WTC11 (cell line): ENCODE measurements at regions not wholly inside any gene's neighbourhood (a gene's known extent, or its start where the extent isn't known, plus 50 kb on each side); places are given as distances from the start of the nearest gene placed in this dataset.
A peak's percentile ranks its signal among the peaks of the same experiment; 100 is the strongest.

ENCODE experiments used
- ATAC-seq: fragments of 200-7000 bp; cut with Tn5 transposase; 2 replicates; pipeline ENCODE4 v1.10.0; 2021; ENCODE audit warnings: mild to moderate bottlenecking, moderate library complexity
- CTCF ChIA-PET: fragments of 300-600 bp; sonication (Branson Sonifier 250); formaldehyde crosslinking; loops from one replicate; lab custom pipeline; 2021; ENCODE audit warnings: antibody characterized with exemption; lab: Charles Lee
- POLR2A ChIA-PET: fragments of 350-600 bp; sonication (Branson Sonifier 250); formaldehyde crosslinking; loops from one replicate; lab custom pipeline; 2021; ENCODE audit warnings: antibody characterized with exemption; lab: Charles Lee
- DNase-seq: peaks from one replicate; pipeline ENCODE4 v3.0.0; 2021; ENCODE audit warnings: low spot score
- H3K27ac Mint-ChIP-seq: 2 replicates; pipeline ENCODE4 v1.8.0; 2021; ENCODE audit warnings: mixed read lengths
- H3K27me3 Mint-ChIP-seq: 2 replicates; pipeline ENCODE4 v1.8.0; 2021; ENCODE audit warnings: low read depth, mild to moderate bottlenecking, moderate library complexity, mixed read lengths
- H3K36me3 Mint-ChIP-seq: 2 replicates; pipeline ENCODE4 v1.8.0; 2021; ENCODE audit warnings: mixed read lengths
- H3K4me1 Mint-ChIP-seq: 2 replicates; pipeline ENCODE4 v1.8.0; 2022; ENCODE audit warnings: mixed read lengths
- H3K4me3 Mint-ChIP-seq: 2 replicates; pipeline ENCODE4 v1.8.0; 2021; ENCODE audit warnings: mild to moderate bottlenecking, moderate library complexity, mixed read lengths
- H3K9me3 Mint-ChIP-seq: 2 replicates; pipeline ENCODE4 v1.8.0; 2021; ENCODE audit warnings: mixed read lengths
- CREB1 ChIP-seq: sonication (generic); formaldehyde crosslinking; IDR thresholded peaks from 2 replicates; pipeline ENCODE4 v1.8.0; 2023; ENCODE audit warnings: mild to moderate bottlenecking, missing genetic modification reagents
- FOXK1 ChIP-seq: sonication (generic); formaldehyde crosslinking; IDR thresholded peaks from 2 replicates; pipeline ENCODE4 v1.8.0; 2022; ENCODE audit warnings: mild to moderate bottlenecking, moderate library complexity, missing genetic modification reagents
- NR1H2 ChIP-seq: sonication (generic); formaldehyde crosslinking; IDR thresholded peaks from 2 replicates; pipeline ENCODE4 v1.9.0; 2021; ENCODE audit warnings: mild to moderate bottlenecking, moderate library complexity, missing genetic modification reagents
- SOX15 ChIP-seq: fragments of 250-450 bp; sonication (Bioruptor Pico); IDR thresholded peaks from 2 replicates; pipeline ENCODE4 v1.9.0; 2021; ENCODE audit warnings: mild to moderate bottlenecking
- TCF7 ChIP-seq: sonication (generic); formaldehyde crosslinking; IDR thresholded peaks from 2 replicates; pipeline ENCODE4 v1.8.0; 2022; ENCODE audit warnings: mild to moderate bottlenecking, low read depth, missing genetic modification reagents, moderate library complexity
- ZNF232 ChIP-seq: sonication (generic); formaldehyde crosslinking; IDR thresholded peaks from 2 replicates; pipeline ENCODE4 v1.8.0; 2022; ENCODE audit warnings: mild to moderate bottlenecking, missing genetic modification reagents
- TF ChIP-seq, protein P1 (sequence below): fragments of 250-450 bp; sonication (Bioruptor Pico); IDR thresholded peaks from 2 replicates; pipeline ENCODE4 v1.9.0; 2021; ENCODE audit warnings: moderate library complexity, mild to moderate bottlenecking, inconsistent platforms, borderline replicate concordance
- TF ChIP-seq, protein P2 (sequence below): sonication (generic); formaldehyde crosslinking; IDR thresholded peaks from 2 replicates; pipeline ENCODE4 v1.8.1; 2022; ENCODE audit warnings: mild to moderate bottlenecking, missing genetic modification reagents, moderate library complexity, borderline replicate concordance
- TF ChIP-seq, protein P3 (sequence below): sonication (generic); formaldehyde crosslinking; IDR thresholded peaks from 2 replicates; pipeline ENCODE4 v1.8.1; 2022; ENCODE audit warnings: low read depth, missing genetic modification reagents, borderline replicate concordance
- TF ChIP-seq, protein P4 (sequence below): sonication (generic); formaldehyde crosslinking; IDR thresholded peaks from 2 replicates; pipeline ENCODE4 v1.8.0; 2022; ENCODE audit warnings: mild to moderate bottlenecking, missing genetic modification reagents
- TF ChIP-seq, protein P5 (sequence below): fragments of 250-450 bp; sonication (Bioruptor Pico); IDR thresholded peaks from 2 replicates; pipeline ENCODE4 v1.9.0; 2021; ENCODE audit warnings: mild to moderate bottlenecking
- TF ChIP-seq, protein P6 (sequence below): sonication (generic); formaldehyde crosslinking; IDR thresholded peaks from 2 replicates; pipeline ENCODE4 v1.8.0; 2023; ENCODE audit warnings: mild to moderate bottlenecking, missing genetic modification reagents
- TF ChIP-seq, protein P7 (sequence below): sonication (generic); formaldehyde crosslinking; IDR thresholded peaks from 2 replicates; pipeline ENCODE4 v1.8.1; 2022; ENCODE audit warnings: missing genetic modification reagents, borderline replicate concordance
- TF ChIP-seq, protein P8 (sequence below): sonication (generic); formaldehyde crosslinking; IDR thresholded peaks from 2 replicates; pipeline ENCODE4 v1.8.1; 2023; ENCODE audit warnings: mild to moderate bottlenecking, missing genetic modification reagents

DNA sequence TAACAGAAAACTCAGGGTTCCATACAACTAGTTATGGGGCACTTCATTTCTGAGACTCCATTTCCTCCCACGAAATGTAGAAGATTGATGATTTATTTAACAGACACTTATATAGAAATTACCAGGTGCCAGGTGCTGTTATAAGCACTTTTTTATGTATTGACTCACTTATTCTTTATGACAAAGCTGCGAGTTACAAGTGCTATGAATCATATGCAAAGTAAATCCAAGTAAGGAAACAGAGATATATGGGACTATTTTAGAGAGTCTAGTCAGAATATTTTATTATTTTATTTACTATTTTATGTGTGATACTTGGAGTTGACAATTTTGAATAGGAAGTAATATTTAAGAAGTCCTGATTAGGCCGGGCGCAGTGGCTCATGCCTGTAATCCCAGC, 822.8 kb upstream of the C9orf72 start:
- DNase-seq: no peak
- Mint-ChIP-seq H3K27me3 (no peaks in the 10 kb centered on the region), H3K36me3 (no peaks in the 10 kb centered on the region), H3K4me1 (peaks cover 9% of the 10 kb centered on the region), H3K4me3 (no peak overlapping the region), H3K27ac (no peak overlapping the region), H3K9me3 (peaks cover 3% of the 10 kb centered on the region; the same call in 1 of the 2 replicates)
- POLR2A ChIA-PET: no interaction called here
- ATAC-seq: no peak
- TF ChIP-seq TCF7 (no peak), CREB1 (CRISPR knock-in tag) (no peak), NR1H2 (CRISPR knock-in tag) (no peak)
- TF ChIP-seq, protein P1, sequence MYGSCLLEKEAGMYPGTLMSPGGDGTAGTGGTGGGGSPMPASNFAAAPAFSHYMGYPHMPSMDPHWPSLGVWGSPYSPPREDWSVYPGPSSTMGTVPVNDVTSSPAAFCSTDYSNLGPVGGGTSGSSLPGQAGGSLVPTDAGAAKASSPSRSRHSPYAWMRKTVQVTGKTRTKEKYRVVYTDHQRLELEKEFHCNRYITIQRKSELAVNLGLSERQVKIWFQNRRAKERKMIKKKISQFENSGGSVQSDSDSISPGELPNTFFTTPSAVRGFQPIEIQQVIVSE: no peak
- TF ChIP-seq, protein P2, sequence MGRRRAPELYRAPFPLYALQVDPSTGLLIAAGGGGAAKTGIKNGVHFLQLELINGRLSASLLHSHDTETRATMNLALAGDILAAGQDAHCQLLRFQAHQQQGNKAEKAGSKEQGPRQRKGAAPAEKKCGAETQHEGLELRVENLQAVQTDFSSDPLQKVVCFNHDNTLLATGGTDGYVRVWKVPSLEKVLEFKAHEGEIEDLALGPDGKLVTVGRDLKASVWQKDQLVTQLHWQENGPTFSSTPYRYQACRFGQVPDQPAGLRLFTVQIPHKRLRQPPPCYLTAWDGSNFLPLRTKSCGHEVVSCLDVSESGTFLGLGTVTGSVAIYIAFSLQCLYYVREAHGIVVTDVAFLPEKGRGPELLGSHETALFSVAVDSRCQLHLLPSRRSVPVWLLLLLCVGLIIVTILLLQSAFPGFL: no peak
- TF ChIP-seq, protein P3, sequence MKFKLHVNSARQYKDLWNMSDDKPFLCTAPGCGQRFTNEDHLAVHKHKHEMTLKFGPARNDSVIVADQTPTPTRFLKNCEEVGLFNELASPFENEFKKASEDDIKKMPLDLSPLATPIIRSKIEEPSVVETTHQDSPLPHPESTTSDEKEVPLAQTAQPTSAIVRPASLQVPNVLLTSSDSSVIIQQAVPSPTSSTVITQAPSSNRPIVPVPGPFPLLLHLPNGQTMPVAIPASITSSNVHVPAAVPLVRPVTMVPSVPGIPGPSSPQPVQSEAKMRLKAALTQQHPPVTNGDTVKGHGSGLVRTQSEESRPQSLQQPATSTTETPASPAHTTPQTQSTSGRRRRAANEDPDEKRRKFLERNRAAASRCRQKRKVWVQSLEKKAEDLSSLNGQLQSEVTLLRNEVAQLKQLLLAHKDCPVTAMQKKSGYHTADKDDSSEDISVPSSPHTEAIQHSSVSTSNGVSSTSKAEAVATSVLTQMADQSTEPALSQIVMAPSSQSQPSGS: no peak
- TF ChIP-seq, protein P4, sequence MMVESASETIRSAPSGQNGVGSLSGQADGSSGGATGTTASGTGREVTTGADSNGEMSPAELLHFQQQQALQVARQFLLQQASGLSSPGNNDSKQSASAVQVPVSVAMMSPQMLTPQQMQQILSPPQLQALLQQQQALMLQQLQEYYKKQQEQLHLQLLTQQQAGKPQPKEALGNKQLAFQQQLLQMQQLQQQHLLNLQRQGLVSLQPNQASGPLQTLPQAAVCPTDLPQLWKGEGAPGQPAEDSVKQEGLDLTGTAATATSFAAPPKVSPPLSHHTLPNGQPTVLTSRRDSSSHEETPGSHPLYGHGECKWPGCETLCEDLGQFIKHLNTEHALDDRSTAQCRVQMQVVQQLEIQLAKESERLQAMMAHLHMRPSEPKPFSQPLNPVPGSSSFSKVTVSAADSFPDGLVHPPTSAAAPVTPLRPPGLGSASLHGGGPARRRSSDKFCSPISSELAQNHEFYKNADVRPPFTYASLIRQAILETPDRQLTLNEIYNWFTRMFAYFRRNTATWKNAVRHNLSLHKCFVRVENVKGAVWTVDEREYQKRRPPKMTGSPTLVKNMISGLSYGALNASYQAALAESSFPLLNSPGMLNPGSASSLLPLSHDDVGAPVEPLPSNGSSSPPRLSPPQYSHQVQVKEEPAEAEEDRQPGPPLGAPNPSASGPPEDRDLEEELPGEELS: no peak
- TF ChIP-seq, protein P5, sequence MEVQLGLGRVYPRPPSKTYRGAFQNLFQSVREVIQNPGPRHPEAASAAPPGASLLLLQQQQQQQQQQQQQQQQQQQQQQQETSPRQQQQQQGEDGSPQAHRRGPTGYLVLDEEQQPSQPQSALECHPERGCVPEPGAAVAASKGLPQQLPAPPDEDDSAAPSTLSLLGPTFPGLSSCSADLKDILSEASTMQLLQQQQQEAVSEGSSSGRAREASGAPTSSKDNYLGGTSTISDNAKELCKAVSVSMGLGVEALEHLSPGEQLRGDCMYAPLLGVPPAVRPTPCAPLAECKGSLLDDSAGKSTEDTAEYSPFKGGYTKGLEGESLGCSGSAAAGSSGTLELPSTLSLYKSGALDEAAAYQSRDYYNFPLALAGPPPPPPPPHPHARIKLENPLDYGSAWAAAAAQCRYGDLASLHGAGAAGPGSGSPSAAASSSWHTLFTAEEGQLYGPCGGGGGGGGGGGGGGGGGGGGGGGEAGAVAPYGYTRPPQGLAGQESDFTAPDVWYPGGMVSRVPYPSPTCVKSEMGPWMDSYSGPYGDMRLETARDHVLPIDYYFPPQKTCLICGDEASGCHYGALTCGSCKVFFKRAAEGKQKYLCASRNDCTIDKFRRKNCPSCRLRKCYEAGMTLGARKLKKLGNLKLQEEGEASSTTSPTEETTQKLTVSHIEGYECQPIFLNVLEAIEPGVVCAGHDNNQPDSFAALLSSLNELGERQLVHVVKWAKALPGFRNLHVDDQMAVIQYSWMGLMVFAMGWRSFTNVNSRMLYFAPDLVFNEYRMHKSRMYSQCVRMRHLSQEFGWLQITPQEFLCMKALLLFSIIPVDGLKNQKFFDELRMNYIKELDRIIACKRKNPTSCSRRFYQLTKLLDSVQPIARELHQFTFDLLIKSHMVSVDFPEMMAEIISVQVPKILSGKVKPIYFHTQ (CRISPR knock-in tag): no peak
- CTCF ChIA-PET: no interaction called here

DNA sequence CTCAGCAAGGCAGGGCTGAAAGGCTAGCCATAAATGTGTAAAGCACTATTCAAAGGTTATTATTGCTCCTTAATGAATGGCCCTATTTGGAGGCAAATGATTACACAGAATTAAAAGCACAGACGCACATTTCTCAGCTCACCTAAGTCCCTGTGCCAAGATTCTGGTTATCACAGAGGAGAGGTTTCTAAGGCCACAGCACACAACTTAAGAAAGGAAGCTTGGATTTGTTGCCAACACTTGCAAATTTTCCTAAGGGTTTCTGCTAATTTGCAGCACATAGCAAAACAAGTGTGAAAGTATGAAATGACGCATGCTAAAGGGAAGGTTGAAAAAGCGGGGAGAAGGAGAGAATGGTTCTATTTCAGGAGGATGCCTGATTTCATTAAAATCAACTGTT, 834.1 kb upstream of the C9orf72 start:
- no peak overlapping the region for H3K27ac Mint-ChIP-seq
- CTCF ChIA-PET: no interaction called here
- no peak overlapping the region for H3K4me3 Mint-ChIP-seq
- no peaks in the 10 kb centered on the region for H3K9me3 Mint-ChIP-seq
- POLR2A ChIA-PET: no interaction called here
- DNase-seq: no peak
- TF ChIP-seq FOXK1 (CRISPR knock-in tag): no peak
- TF ChIP-seq, all 79 proteins: peak for 0
- ATAC-seq: no peak
- Mint-ChIP-seq H3K36me3 (no peaks in the 10 kb centered on the region), H3K4me1 (no peaks in the 10 kb centered on the region), H3K27me3 (no peaks in the 10 kb centered on the region)

DNA sequence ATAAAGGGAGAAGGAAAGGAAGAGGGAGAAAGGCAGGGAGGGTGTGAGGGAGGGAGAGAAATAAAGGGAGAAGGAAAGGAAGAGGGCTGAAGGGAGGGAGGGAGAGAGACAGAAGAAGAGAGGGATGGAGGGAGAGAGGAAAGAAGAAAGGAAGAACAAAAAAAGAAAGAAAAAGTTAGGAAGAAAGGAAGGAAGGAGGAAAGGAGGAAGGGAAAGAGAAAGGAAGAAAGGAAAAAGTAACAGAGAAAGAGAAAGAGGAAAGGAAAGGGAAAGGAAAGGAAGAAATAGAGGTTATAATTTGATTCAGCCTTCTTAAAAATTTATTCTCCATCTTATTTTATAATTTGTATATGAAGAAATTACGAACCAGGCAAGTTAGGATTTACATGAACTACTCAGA, 836.6 kb upstream of the C9orf72 start:
- TF ChIP-seq, protein P6, sequence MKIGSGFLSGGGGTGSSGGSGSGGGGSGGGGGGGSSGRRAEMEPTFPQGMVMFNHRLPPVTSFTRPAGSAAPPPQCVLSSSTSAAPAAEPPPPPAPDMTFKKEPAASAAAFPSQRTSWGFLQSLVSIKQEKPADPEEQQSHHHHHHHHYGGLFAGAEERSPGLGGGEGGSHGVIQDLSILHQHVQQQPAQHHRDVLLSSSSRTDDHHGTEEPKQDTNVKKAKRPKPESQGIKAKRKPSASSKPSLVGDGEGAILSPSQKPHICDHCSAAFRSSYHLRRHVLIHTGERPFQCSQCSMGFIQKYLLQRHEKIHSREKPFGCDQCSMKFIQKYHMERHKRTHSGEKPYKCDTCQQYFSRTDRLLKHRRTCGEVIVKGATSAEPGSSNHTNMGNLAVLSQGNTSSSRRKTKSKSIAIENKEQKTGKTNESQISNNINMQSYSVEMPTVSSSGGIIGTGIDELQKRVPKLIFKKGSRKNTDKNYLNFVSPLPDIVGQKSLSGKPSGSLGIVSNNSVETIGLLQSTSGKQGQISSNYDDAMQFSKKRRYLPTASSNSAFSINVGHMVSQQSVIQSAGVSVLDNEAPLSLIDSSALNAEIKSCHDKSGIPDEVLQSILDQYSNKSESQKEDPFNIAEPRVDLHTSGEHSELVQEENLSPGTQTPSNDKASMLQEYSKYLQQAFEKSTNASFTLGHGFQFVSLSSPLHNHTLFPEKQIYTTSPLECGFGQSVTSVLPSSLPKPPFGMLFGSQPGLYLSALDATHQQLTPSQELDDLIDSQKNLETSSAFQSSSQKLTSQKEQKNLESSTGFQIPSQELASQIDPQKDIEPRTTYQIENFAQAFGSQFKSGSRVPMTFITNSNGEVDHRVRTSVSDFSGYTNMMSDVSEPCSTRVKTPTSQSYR (CRISPR knock-in tag): no peak
- TF ChIP-seq, protein P7, sequence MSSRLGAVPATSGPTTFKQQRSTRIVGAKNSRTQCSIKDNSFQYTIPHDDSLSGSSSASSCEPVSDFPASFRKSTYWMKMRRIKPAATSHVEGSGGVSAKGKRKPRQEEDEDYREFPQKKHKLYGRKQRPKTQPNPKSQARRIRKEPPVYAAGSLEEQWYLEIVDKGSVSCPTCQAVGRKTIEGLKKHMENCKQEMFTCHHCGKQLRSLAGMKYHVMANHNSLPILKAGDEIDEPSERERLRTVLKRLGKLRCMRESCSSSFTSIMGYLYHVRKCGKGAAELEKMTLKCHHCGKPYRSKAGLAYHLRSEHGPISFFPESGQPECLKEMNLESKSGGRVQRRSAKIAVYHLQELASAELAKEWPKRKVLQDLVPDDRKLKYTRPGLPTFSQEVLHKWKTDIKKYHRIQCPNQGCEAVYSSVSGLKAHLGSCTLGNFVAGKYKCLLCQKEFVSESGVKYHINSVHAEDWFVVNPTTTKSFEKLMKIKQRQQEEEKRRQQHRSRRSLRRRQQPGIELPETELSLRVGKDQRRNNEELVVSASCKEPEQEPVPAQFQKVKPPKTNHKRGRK (CRISPR knock-in tag): 0 out of 2 replicates have a peak, but pooled peaks have one; percentile 40
- TF ChIP-seq, protein P8, sequence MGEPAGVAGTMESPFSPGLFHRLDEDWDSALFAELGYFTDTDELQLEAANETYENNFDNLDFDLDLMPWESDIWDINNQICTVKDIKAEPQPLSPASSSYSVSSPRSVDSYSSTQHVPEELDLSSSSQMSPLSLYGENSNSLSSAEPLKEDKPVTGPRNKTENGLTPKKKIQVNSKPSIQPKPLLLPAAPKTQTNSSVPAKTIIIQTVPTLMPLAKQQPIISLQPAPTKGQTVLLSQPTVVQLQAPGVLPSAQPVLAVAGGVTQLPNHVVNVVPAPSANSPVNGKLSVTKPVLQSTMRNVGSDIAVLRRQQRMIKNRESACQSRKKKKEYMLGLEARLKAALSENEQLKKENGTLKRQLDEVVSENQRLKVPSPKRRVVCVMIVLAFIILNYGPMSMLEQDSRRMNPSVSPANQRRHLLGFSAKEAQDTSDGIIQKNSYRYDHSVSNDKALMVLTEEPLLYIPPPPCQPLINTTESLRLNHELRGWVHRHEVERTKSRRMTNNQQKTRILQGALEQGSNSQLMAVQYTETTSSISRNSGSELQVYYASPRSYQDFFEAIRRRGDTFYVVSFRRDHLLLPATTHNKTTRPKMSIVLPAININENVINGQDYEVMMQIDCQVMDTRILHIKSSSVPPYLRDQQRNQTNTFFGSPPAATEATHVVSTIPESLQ (CRISPR knock-in tag): no peak
- TF ChIP-seq ZNF232 (no peak), SOX15 (CRISPR knock-in tag) (no peak)
- no peaks in the 10 kb centered on the region for H3K36me3 Mint-ChIP-seq
- no peak overlapping the region for H3K4me3 Mint-ChIP-seq
- POLR2A ChIA-PET: no interaction called here
- no peaks in the 10 kb centered on the region for H3K27me3 Mint-ChIP-seq
- no peaks in the 10 kb centered on the region for H3K4me1 Mint-ChIP-seq
- no peak overlapping the region for H3K27ac Mint-ChIP-seq
- H3K9me3 Mint-ChIP-seq: no peaks in the 10 kb centered on the region
- DNase-seq (no peak), ATAC-seq (no peak)
- CTCF ChIA-PET: no interaction called here
